RWPE2 (cell line): ENCODE measurements at regions not wholly inside any gene's neighbourhood (a gene's known extent, or its start where the extent isn't known, plus 50 kb on each side); places are given as distances from the start of the nearest gene placed in this dataset.

Source experiments
- ATAC-seq: fragments of 200-7000 bp; cut with Tn5 transposase; 3 replicates; pipeline ENCODE4 v1.9.1; 2021; ENCODE audit warnings: low read depth
- DNase-seq: peaks from one replicate; pipeline ENCODE4 v3.0.0-alpha.2; 2020; ENCODE audit warnings: low spot score
- H3K27ac ChIP-seq: fragments of 450-650 bp; 2 replicates; pipeline ENCODE4 v1.5.1; 2017; ENCODE audit warnings: mild to moderate bottlenecking; ENCODE audit not compliant: poor library complexity, severe bottlenecking
- H3K27me3 ChIP-seq: fragments of 250-450 bp; sonication (Bioruptor Pico); 2 replicates; pipeline ENCODE4 v1.5.1; 2021; ENCODE audit warnings: mild to moderate bottlenecking, moderate library complexity; ENCODE audit not compliant: insufficient read depth, poor library complexity, severe bottlenecking
- H3K36me3 ChIP-seq: fragments of 250-450 bp; sonication (Bioruptor Pico); 2 replicates; pipeline ENCODE4 v1.5.1; 2020; ENCODE audit warnings: low read depth, mild to moderate bottlenecking, moderate library complexity
- H3K4me1 ChIP-seq: fragments of 250-450 bp; sonication (Bioruptor Pico); 2 replicates; pipeline ENCODE4 v1.5.1; 2021; ENCODE audit warnings: mild to moderate bottlenecking, moderate library complexity; ENCODE audit not compliant: insufficient read depth, poor library complexity, severe bottlenecking
- H3K4me3 ChIP-seq: fragments of 250-450 bp; sonication (Bioruptor Pico); 2 replicates; pipeline ENCODE4 v1.5.1; 2021; ENCODE audit warnings: mild to moderate bottlenecking, moderate library complexity; ENCODE audit not compliant: severe bottlenecking
- H3K9me3 ChIP-seq: fragments of 250-450 bp; sonication (Bioruptor Pico); 2 replicates; pipeline ENCODE4 v1.5.1; 2021; ENCODE audit warnings: mild to moderate bottlenecking, moderate library complexity; ENCODE audit not compliant: severe bottlenecking
- TF ChIP-seq, protein P1 (sequence below): fragments of 450-650 bp; IDR thresholded peaks from one replicate; pipeline ENCODE4 v1.5.1; 2017; ENCODE audit warnings: mild to moderate bottlenecking, moderate library complexity; ENCODE audit not compliant: poor library complexity, severe bottlenecking

DNA sequence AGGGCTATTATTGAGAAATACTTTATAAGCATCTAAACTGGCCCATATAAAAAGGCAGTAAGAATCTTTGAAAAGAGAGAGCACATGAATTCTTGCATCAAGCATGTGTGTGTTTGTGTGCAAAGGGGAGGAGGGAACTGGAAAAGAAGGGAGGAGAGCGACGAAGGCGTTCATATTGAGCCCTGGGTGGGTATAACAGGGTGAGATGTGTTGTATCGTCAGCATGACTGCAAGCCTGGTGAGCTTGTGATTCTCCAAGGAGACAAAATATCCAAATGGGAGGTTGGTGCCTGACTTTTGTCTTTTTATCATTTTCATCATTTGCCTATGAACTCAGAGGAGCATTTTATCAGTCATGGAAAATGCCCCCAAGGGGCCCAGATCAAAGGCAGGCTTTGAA lies 70.8 kb upstream of the PMFBP1 start:
- Histone ChIP-seq H3K27ac (no peak overlapping the region), H3K4me3 (no peak overlapping the region), H3K4me1 (peaks cover 6% of the 10 kb centered on the region), H3K27me3 (no peaks in the 10 kb centered on the region), H3K36me3 (no peaks in the 10 kb centered on the region), H3K9me3 (no peaks in the 10 kb centered on the region)
- DNase-seq, result no peak
- TF ChIP-seq, protein P1, sequence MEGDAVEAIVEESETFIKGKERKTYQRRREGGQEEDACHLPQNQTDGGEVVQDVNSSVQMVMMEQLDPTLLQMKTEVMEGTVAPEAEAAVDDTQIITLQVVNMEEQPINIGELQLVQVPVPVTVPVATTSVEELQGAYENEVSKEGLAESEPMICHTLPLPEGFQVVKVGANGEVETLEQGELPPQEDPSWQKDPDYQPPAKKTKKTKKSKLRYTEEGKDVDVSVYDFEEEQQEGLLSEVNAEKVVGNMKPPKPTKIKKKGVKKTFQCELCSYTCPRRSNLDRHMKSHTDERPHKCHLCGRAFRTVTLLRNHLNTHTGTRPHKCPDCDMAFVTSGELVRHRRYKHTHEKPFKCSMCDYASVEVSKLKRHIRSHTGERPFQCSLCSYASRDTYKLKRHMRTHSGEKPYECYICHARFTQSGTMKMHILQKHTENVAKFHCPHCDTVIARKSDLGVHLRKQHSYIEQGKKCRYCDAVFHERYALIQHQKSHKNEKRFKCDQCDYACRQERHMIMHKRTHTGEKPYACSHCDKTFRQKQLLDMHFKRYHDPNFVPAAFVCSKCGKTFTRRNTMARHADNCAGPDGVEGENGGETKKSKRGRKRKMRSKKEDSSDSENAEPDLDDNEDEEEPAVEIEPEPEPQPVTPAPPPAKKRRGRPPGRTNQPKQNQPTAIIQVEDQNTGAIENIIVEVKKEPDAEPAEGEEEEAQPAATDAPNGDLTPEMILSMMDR, result no peak
- ATAC-seq, result no peak

GRCh38 chr16:72241930-72242329 lies 70.0 kb upstream of the PMFBP1 start:
- H3K9me3 ChIP-seq, result no peaks in the 10 kb centered on the region
- H3K27ac ChIP-seq, result no peak overlapping the region
- no peaks in the 10 kb centered on the region for H3K36me3 ChIP-seq
- no peak overlapping the region for H3K4me3 ChIP-seq
- ATAC-seq (peak; percentile 93), DNase-seq (no peak)
- TF ChIP-seq, protein P1, result peak; percentile 93
- H3K27me3 ChIP-seq, result no peaks in the 10 kb centered on the region
- H3K4me1 ChIP-seq, result peaks cover 3% of the 10 kb centered on the region

- no peak for ATAC-seq
- H3K4me3 ChIP-seq, result no peak overlapping the region
- DNase-seq, result no peak
- H3K4me1 ChIP-seq, result peaks cover 5% of the 10 kb centered on the region
- TF ChIP-seq, protein P1, result no peak
- no peaks in the 10 kb centered on the region for H3K27me3 ChIP-seq
- H3K9me3 ChIP-seq, result no peaks in the 10 kb centered on the region
- no peaks in the 10 kb centered on the region for H3K36me3 ChIP-seq
- no peak overlapping the region for H3K27ac ChIP-seq
These were observed 69.1 kb upstream of the PMFBP1 start for GRCh38 chr16:72241008-72241407.

DNA sequence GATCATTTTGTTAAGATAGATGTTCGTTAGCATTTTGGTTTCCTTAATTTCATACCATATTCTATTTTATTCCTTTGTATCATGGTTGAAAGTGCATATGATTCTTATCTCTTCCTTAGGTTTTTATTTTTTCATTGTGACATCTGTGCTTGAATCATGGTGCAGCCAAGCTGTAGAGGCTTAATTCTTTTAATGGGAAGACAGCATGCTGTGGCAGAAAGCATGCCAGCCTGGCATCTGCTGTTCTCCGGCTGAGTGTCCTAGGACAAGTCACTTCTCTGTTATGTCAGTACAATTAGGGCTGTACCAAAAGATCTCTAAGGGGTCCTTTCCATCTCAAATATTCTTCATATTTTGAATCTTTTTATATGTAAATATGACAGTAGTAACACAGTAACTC lies 68.5 kb upstream of the PMFBP1 start:
- Histone ChIP-seq H3K27me3 (no peaks in the 10 kb centered on the region), H3K27ac (no peak overlapping the region), H3K36me3 (no peaks in the 10 kb centered on the region), H3K4me3 (no peak overlapping the region), H3K4me1 (peaks cover 5% of the 10 kb centered on the region), H3K9me3 (no peaks in the 10 kb centered on the region)
- no peak for DNase-seq
- TF ChIP-seq, protein P1, result no peak
- ATAC-seq, result no peak

DNA sequence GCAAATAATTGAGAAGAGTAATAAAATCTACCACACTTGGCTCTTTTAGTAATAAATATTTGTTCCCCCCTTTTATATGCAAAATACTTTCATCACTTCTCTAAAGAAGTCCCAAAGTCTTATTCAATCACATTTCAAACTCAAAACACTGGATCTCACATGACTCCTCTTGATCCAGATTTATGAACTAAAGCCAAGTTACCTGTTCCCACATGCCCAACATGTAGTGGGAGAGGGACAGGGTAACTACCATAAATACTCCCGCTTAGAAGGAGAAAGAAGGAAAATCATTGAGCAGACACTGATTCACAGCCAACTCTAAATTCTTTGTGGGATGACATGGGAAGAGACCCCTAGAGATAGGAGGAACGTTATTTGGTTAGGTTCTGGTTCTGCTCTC lies 64.9 kb upstream of the PMFBP1 start:
- ATAC-seq, result peak; percentile 38; the same call in 1 of the 3 replicates

More for the DNA sequence above, 64.9 kb upstream of the PMFBP1 start:
- no peak for DNase-seq
- Histone ChIP-seq H3K9me3 (no peaks in the 10 kb centered on the region), H3K4me1 (peaks cover 2% of the 10 kb centered on the region), H3K27me3 (no peaks in the 10 kb centered on the region), H3K36me3 (no peaks in the 10 kb centered on the region), H3K27ac (no peak overlapping the region), H3K4me3 (no peak overlapping the region)
- TF ChIP-seq, protein P1, result no peak
